ENCODE measurements at regions not wholly inside any gene's neighbourhood (a gene's known extent, or its start where the extent isn't known, plus 50 kb on each side); places are given as distances from the start of the nearest gene placed in this dataset.

- no peak overlapping the region for H2AK5ac ChIP-seq (ENCODE audit: low read depth, low read length)
- no peaks in the 10 kb centered on the region for H3K9me3 ChIP-seq (ENCODE audit: insufficient read depth in 2 of 2, low read depth in 1 of 2, low read length in 1 of 2)
- CTCF ChIA-PET (ENCODE audit: partially characterized antibody) = no interaction called here
- H2BK120ac ChIP-seq (replicated peaks; ENCODE audit: low read depth, low read length) = no peak overlapping the region
- POLR2A ChIA-PET (ENCODE audit: partially characterized antibody) = no interaction called here
- H3K36me3 ChIP-seq (ENCODE audit: control insufficient read depth in 2 of 4, insufficient read depth in 4 of 4, low read length in 3 of 4) = no peaks in the 10 kb centered on the region
- no peak for FAIRE-seq
- no peaks in the 10 kb centered on the region for H3K27me3 ChIP-seq (replicated peaks in 1 of 4; ENCODE audit: control insufficient read depth in 3 of 4, extremely low read depth in 1 of 4, insufficient read depth in 3 of 4, low read length in 3 of 4)
- no peaks in the 10 kb centered on the region for H3K79me1 ChIP-seq (ENCODE audit: low read depth, low read length)
- no peak overlapping the region for H3K4me2 ChIP-seq (ENCODE audit: insufficient read depth in 1 of 2, low read depth in 2 of 2, low read length in 2 of 2)
- H3K23ac ChIP-seq (ENCODE audit: insufficient read length) = no peak overlapping the region
- no peak overlapping the region for H2BK20ac ChIP-seq (ENCODE audit: low read length)
- H4K91ac ChIP-seq (replicated peaks; ENCODE audit: insufficient read length, low read length) = no peak overlapping the region
- H3K23me2 ChIP-seq (ENCODE audit: low read depth, low read length) = no peaks in the 10 kb centered on the region
- DNase-seq (ENCODE audit: low read depth in 1 of 2, low spot score in 2 of 2) = no peak
- no peak overlapping the region for H3K14ac ChIP-seq (ENCODE audit: insufficient read length)
- WGBS, 2 experiments (ENCODE audit: extremely low coverage in 1 of 2, insufficient coverage in 1 of 2, insufficient read length in 1 of 2, insufficient replicate concordance in 2 of 2, low coverage in 1 of 2, low lambda C conversion rate in 2 of 2, missing lambda C conversion rate in 1 of 2) = 88% methylated on average over 3 of the region's 3 CpGs; no CpG with 5 or more reads in 1 of the 2 experiments
- no peak overlapping the region for H2BK12ac ChIP-seq (ENCODE audit: low read depth, low read length)
- no peak overlapping the region for H2BK15ac ChIP-seq (ENCODE audit: low read length)
- H3K4ac ChIP-seq (replicated peaks; ENCODE audit: insufficient read length, low read depth, low read length) = no peak overlapping the region
- H3K27ac ChIP-seq (ENCODE audit: low read depth, low read length) = no peak overlapping the region
- no peak overlapping the region for H3K9ac ChIP-seq (replicated peaks in 1 of 4; ENCODE audit: extremely low read depth in 1 of 4, low read depth in 3 of 4, low read length in 3 of 4)
- no peak overlapping the region for H3K18ac ChIP-seq (ENCODE audit: extremely low read depth, low read length)
- H4K20me1 ChIP-seq (replicated peaks in 1 of 2; ENCODE audit: control insufficient read depth in 1 of 2, insufficient read depth in 2 of 2, low read length in 2 of 2) = no peaks in the 10 kb centered on the region
- no peak overlapping the region for H3K56ac ChIP-seq (replicated peaks; ENCODE audit: insufficient read length, low read depth, low read length)
- no peak overlapping the region for H2AFZ ChIP-seq (ENCODE audit: low read length)
- no peak overlapping the region for H4K5ac ChIP-seq (ENCODE audit: insufficient read length, low read depth, low read length)
- H3K79me2 ChIP-seq (ENCODE audit: control insufficient read depth in 1 of 2, insufficient read depth in 2 of 2, low read length in 2 of 2) = no peaks in the 10 kb centered on the region
- H4K8ac ChIP-seq (ENCODE audit: extremely low read depth, insufficient read depth, low read length) = no peak overlapping the region
- H3K4me1 ChIP-seq (replicated peaks in 1 of 4; ENCODE audit: control insufficient read depth in 3 of 4, insufficient read depth in 4 of 4, low read length in 3 of 4) = no peaks in the 10 kb centered on the region
- H2BK5ac ChIP-seq (ENCODE audit: low read depth, low read length) = no peak overlapping the region
- no peak overlapping the region for H3K4me3 ChIP-seq (ENCODE audit: extremely low read depth in 1 of 4, insufficient read depth in 2 of 4, low read depth in 3 of 4, low read length in 4 of 4)
- TF ChIP-seq EP300 (IDR thresholded peaks at IDR 0.05; ENCODE audit: borderline replicate concordance in 1 of 2, low read depth in 2 of 2, low read length in 2 of 2) = no peak
- TF ChIP-seq ZNF274 (IDR thresholded peaks at IDR 0.05; ENCODE audit: borderline replicate concordance, extremely low read depth, low read length) = no peak
- no peak for TF ChIP-seq KDM5A (IDR thresholded peaks at IDR 0.05; ENCODE audit: low read length)
- no peak for TF ChIP-seq TCF12 (IDR thresholded peaks at IDR 0.05; ENCODE audit: low read depth, low read length)
- no peak for TF ChIP-seq EZH2 (IDR thresholded peaks at IDR 0.05; ENCODE audit: low read depth, low read length, severe bottlenecking)
- TF ChIP-seq BRCA1 (IDR thresholded peaks at IDR 0.05; ENCODE audit: low read depth, low read length) = no peak
- TF ChIP-seq ATF3 (IDR thresholded peaks at IDR 0.05; ENCODE audit: insufficient read depth, low read depth, low read length) = no peak
- TF ChIP-seq TAF1 (IDR thresholded peaks at IDR 0.05; ENCODE audit: low read depth, low read length) = no peak
- TF ChIP-seq KDM4A (IDR thresholded peaks at IDR 0.05; ENCODE audit: low read depth, low read length, severe bottlenecking) = no peak
- no peak for TF ChIP-seq SP2 (IDR thresholded peaks at IDR 0.05; ENCODE audit: low read length)
- TF ChIP-seq TBP (IDR thresholded peaks at IDR 0.05; ENCODE audit: low read depth, low read length) = no peak
- no peak for TF ChIP-seq HDAC6 (IDR thresholded peaks at IDR 0.05; ENCODE audit: low read depth, low read length)
- TF ChIP-seq RAD21 (IDR thresholded peaks at IDR 0.05 in 1 of 2, conservative IDR thresholded peaks at IDR 0.05 in 1 of 2; ENCODE audit: low read depth in 2 of 2, low read length in 2 of 2) = no peak
- no peak for TF ChIP-seq MAFK (IDR thresholded peaks at IDR 0.05; ENCODE audit: low read depth, low read length)
Measured at GRCh38 chr10:36759141-36759805, 366.1 kb upstream of the ANKRD30A start.
